HL-60/S4 (cell line): ENCODE measurements at regions not wholly inside any gene's neighbourhood (a gene's known extent, or its start where the extent isn't known, plus 50 kb on each side); places are given as distances from the start of the nearest gene placed in this dataset.

Experiments used
- in situ Hi-C: fragments of 300-500 bp; cut with MboI; formaldehyde crosslinking; loops from 2 replicates; pipeline ENCODE4 v1.14.3; 2022; ENCODE audit warnings: low sequenced_read_pairs

GRCh38 chr11:122186439-122187080, 70.5 kb upstream of the BLID start:
- in situ Hi-C loops = no loop called here

- in situ Hi-C loops = no loop called here
These were observed 67.9 kb upstream of the BLID start for GRCh38 chr11:122183933-122184332.

- in situ Hi-C loops = no loop called here
These were observed 65.9 kb upstream of the BLID start for GRCh38 chr11:122181893-122182292.

GRCh38 chr11:122181372-122181771, 65.4 kb upstream of the BLID start:
- in situ Hi-C loops = no loop called here

GRCh38 chr11:122179961-122180834, 64.2 kb upstream of the BLID start:
- in situ Hi-C loops = no loop called here

- in situ Hi-C loops = no loop called here
These were observed 62.8 kb upstream of the BLID start for GRCh38 chr11:122178795-122179194.

GRCh38 chr11:122177238-122177637, 61.2 kb upstream of the BLID start:
- in situ Hi-C loops = no loop called here

- in situ Hi-C loops = no loop called here
These were observed 60.6 kb upstream of the BLID start for GRCh38 chr11:122176651-122177050.

- in situ Hi-C loops = no loop called here
These were observed 59.3 kb upstream of the BLID start for GRCh38 chr11:122175306-122175705.

GRCh38 chr11:122173587-122173986, 57.6 kb upstream of the BLID start:
- in situ Hi-C loops = no loop called here

GRCh38 chr11:122173074-122173450, 57.0 kb upstream of the BLID start:
- in situ Hi-C loops = no loop called here

GRCh38 chr11:122172352-122173073, 56.5 kb upstream of the BLID start:
- in situ Hi-C loops = no loop called here

GRCh38 chr11:122170815-122171475, 54.9 kb upstream of the BLID start:
- in situ Hi-C loops = no loop called here

GRCh38 chr11:122168218-122168617, 52.2 kb upstream of the BLID start:
- in situ Hi-C loops = no loop called here

GRCh38 chr11:122167100-122167499, 51.1 kb upstream of the BLID start:
- in situ Hi-C loops = no loop called here

- in situ Hi-C loops = no loop called here
These were observed 49.8 kb upstream of the BLID start for GRCh38 chr11:122165607-122166371.
